A549 (cell line): ENCODE measurements at regions not wholly inside any gene's neighbourhood (a gene's known extent, or its start where the extent isn't known, plus 50 kb on each side); places are given as distances from the start of the nearest gene placed in this dataset.
"Not testable (repeated sequence)": the region's sequence is repeated elsewhere in the genome, so short reads cannot be mapped to it uniquely, and the experiment has no call there.

ENCODE experiments used
- ATAC-seq, 2 experiments: fragments of 200-7000 bp in 1 of 2; fragments of >200 bp in 1 of 2; cut with Nextera tagmentation in 1 of 2; cut with Tn5 transposase in 1 of 2; 3 replicates each; pipeline versions ENCODE4 v1.8.0 to v1.9.1; 2018 to 2020; ENCODE audit warnings: mild to moderate bottlenecking in 1 of 2, moderate library complexity in 1 of 2
- CTCF ChIA-PET: fragments of 300-600 bp; sonication (Branson Sonifier 250); formaldehyde crosslinking; extraction: SDS; loops from one replicate; lab custom pipeline; 2021; ENCODE audit warnings: antibody characterized with exemption, inconsistent platforms; lab: Yijun Ruan, JAX
- POLR2A ChIA-PET: fragments of 350-600 bp; formaldehyde crosslinking; extraction: SDS; loops from one replicate; lab custom pipeline; 2021; ENCODE audit warnings: antibody characterized with exemption, inconsistent platforms; lab: Yijun Ruan, JAX
- DNase-seq, 2 experiments: peaks; one replicate each; pipeline versions ENCODE4 v3.0.0 to v3.0.0-alpha.2; 2011 to 2016; ENCODE audit warnings: low read depth in 1 of 2, low spot score in 1 of 2
- FAIRE-seq: peaks from 2 replicates; lab custom pipeline; 2011; peaks lifted over from hg19 to GRCh38; lab: Jason Lieb, UNC
- H3K27ac ChIP-seq, 2 experiments: fragments of >200 bp; sonication (Bioruptor Twin); formaldehyde crosslinking; 3 replicates each; pipeline ENCODE4 v1.5.1; 2016 to 2017
- H3K4me1 ChIP-seq: fragments of >200 bp; sonication (Bioruptor Twin); formaldehyde crosslinking; 3 replicates; pipeline ENCODE4 v1.6.1; 2016
- H3K4me2 ChIP-seq: fragments of >200 bp; sonication (Bioruptor Twin); formaldehyde crosslinking; 3 replicates; pipeline ENCODE4 v1.6.1; 2016
- H3K4me3 ChIP-seq: fragments of >200 bp; sonication (Bioruptor Twin); formaldehyde crosslinking; 3 replicates; pipeline ENCODE4 v1.5.1; 2016
- H3K9me3 ChIP-seq: fragments of >200 bp; sonication (Bioruptor Twin); formaldehyde crosslinking; 3 replicates; pipeline ENCODE4 v1.6.1; 2016
- BHLHE40 ChIP-seq: IDR thresholded peaks from 2 replicates; pipeline ENCODE4 v1.6.1; 2012; ENCODE audit warnings: low read depth, low read length, inconsistent platforms
- CBX8 ChIP-seq: fragments of 200-600 bp; sonication (generic); IDR thresholded peaks from 2 replicates; pipeline ENCODE4 v1.6.1; 2016
- CEBPB ChIP-seq, 2 experiments: fragments of >200 bp in 1 of 2; sonication (Bioruptor Twin) in 1 of 2; formaldehyde crosslinking in 1 of 2; IDR thresholded peaks; 2 replicates each; pipeline ENCODE4 v1.6.1; 2012 to 2016
- EP300 ChIP-seq, 2 experiments: fragments of >200 bp; sonication (Bioruptor Twin); formaldehyde crosslinking; IDR thresholded peaks; 2 replicates in 1 of 2; 3 replicates in 1 of 2; pipeline ENCODE4 v1.6.1; 2016 to 2017
- ESRRA ChIP-seq: fragments of 150-350 bp; IDR thresholded peaks from 2 replicates; pipeline ENCODE4 v1.6.1; 2014; ENCODE audit warnings: mild to moderate bottlenecking, low read length, borderline replicate concordance
- FOXS1 ChIP-seq: fragments of 250-450 bp; sonication (Bioruptor Pico); IDR thresholded peaks from 2 replicates; pipeline ENCODE4 v1.5.0; 2020; ENCODE audit warnings: mild to moderate bottlenecking, moderate library complexity
- GATA3 ChIP-seq: IDR thresholded peaks from 2 replicates; pipeline ENCODE4 v1.6.1; 2012; ENCODE audit warnings: borderline replicate concordance
- HDAC2 ChIP-seq: fragments of 200-600 bp; sonication (generic); IDR thresholded peaks from 2 replicates; pipeline ENCODE4 v1.6.1; 2016
- HOXB5 ChIP-seq: fragments of 250-450 bp; sonication (Bioruptor Pico); IDR thresholded peaks from 2 replicates; pipeline ENCODE4 v1.5.0; 2020; ENCODE audit warnings: mild to moderate bottlenecking, moderate library complexity
- JUN ChIP-seq, 2 experiments: fragments of >200 bp; sonication (Bioruptor Twin); formaldehyde crosslinking; IDR thresholded peaks; 2 replicates in 1 of 2; 3 replicates in 1 of 2; pipeline ENCODE4 v1.6.1; 2016 to 2017
- KDM1A ChIP-seq: fragments of 200-600 bp; sonication (generic); IDR thresholded peaks from 2 replicates; pipeline ENCODE4 v1.6.1; 2016; ENCODE audit warnings: low read depth, mild to moderate bottlenecking
- NR3C1 ChIP-seq: fragments of >200 bp; sonication (Bioruptor Twin); formaldehyde crosslinking; IDR thresholded peaks from 3 replicates; pipeline ENCODE4 v1.6.1; 2017
- RARB ChIP-seq: fragments of 250-450 bp; sonication (Bioruptor Pico); IDR thresholded peaks from 2 replicates; pipeline ENCODE4 v1.8.0; 2021; ENCODE audit warnings: mild to moderate bottlenecking, moderate library complexity
- RCOR1 ChIP-seq: fragments of 150-350 bp; IDR thresholded peaks from 2 replicates; pipeline ENCODE4 v1.6.1; 2014; ENCODE audit warnings: antibody characterized with exemption, low read length, low read depth
- RFX5 ChIP-seq: fragments of 450-650 bp; IDR thresholded peaks from 2 replicates; pipeline ENCODE4 v1.7.1; 2014; ENCODE audit warnings: antibody characterized with exemption, mild to moderate bottlenecking, moderate library complexity
- RNF2 ChIP-seq: fragments of 200-600 bp; sonication (generic); IDR thresholded peaks from 2 replicates; pipeline ENCODE4 v1.6.1; 2016; ENCODE audit warnings: low read depth, mild to moderate bottlenecking, antibody characterized with exemption, moderate library complexity, borderline replicate concordance
- TFCP2L1 ChIP-seq: fragments of 250-450 bp; sonication (Bioruptor Pico); IDR thresholded peaks from 2 replicates; pipeline ENCODE4 v1.5.0; 2021; ENCODE audit warnings: mild to moderate bottlenecking
- TP53 ChIP-seq: fragments of 250-450 bp; sonication (Bioruptor Pico); IDR thresholded peaks from 2 replicates; pipeline ENCODE4 v1.5.0; 2021; ENCODE audit warnings: mild to moderate bottlenecking, moderate library complexity
- ZC3H11A ChIP-seq: fragments of 450-650 bp; IDR thresholded peaks from 2 replicates; pipeline ENCODE4 v1.6.1; 2014; ENCODE audit warnings: antibody characterized with exemption, mild to moderate bottlenecking
- ZFP36 ChIP-seq: fragments of 450-650 bp; IDR thresholded peaks from 2 replicates; pipeline ENCODE4 v1.6.1; 2014; ENCODE audit warnings: borderline replicate concordance; ENCODE audit not compliant: partially characterized antibody
- ZNF302 ChIP-seq: fragments of 250-450 bp; sonication (Bioruptor Pico); IDR thresholded peaks from 2 replicates; pipeline ENCODE4 v1.9.0; 2021; ENCODE audit warnings: inconsistent platforms, mild to moderate bottlenecking, moderate library complexity
- WGBS: methylation state at CpG from one replicate; pipeline ENCODE4 v1.1.6; 2017; ENCODE audit errors: missing lambda C conversion rate; 5-methylcytosine and 5-hydroxymethylcytosine counted together
- TF ChIP-seq, protein P1 (sequence below): IDR thresholded peaks from 2 replicates; pipeline ENCODE4 v1.6.1; 2012
- TF ChIP-seq, protein P2 (sequence below): fragments of >200 bp; sonication (Bioruptor Twin); formaldehyde crosslinking; IDR thresholded peaks from 3 replicates; pipeline ENCODE4 v1.6.1; 2016
- TF ChIP-seq, protein P3 (sequence below): fragments of 250-450 bp; sonication (Bioruptor Pico); IDR thresholded peaks from 2 replicates; pipeline ENCODE4 v1.5.0; 2020; ENCODE audit warnings: low read depth, mild to moderate bottlenecking, moderate library complexity

DNA sequence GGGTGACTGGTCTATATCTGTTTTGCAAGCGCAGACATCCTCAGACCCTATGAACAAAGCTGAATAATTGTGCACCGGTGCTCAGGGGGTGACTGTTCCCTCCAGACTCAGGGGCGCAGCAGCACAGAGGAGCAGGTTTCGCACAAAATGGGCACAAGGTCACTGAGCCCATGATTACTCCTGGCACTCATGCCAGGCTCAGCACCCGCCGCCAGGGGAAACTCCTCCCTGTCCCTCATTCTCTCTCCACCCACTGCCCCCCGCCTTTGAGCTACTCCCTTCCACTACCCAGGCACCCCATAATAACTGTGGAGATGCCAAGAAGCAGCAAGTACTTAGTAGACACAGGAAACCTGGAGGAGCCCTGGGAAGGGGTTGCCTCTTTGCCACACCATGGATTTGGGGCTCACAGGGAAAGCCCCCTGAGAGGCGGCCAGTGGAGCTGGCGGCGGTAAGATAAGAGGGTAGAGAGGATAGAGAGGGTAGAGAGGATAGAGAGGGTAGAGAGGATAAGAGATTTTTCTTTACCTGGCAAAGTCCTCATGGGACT is 198.8 kb downstream of the CTTN start:
- Histone ChIP-seq H3K9me3 (no peaks in the 10 kb centered on the region), H3K27ac (no peak overlapping the region), H3K4me2 (no peak overlapping the region), H3K4me3 (no peak overlapping the region), H3K4me1 (no peaks in the 10 kb centered on the region)
- CTCF ChIA-PET: no interaction called here
- WGBS: 89% methylated on average over 10 of the region's 10 CpGs
- POLR2A ChIA-PET: no interaction called here
- DNase-seq: no peak
- ATAC-seq: no peak
- TF ChIP-seq TP53 (CRISPR knock-in tag) (no peak), NR3C1 (no peak), FOXS1 (CRISPR knock-in tag) (no peak), GATA3 (no peak), BHLHE40 (no peak), KDM1A (no peak), ESRRA (no peak), RFX5 (no peak), ZC3H11A (no peak), JUN (IDR thresholded peaks at IDR 0.05) (no peak), EP300 (IDR thresholded peaks at IDR 0.05) (no peak), RCOR1 (no peak), CEBPB (IDR thresholded peaks at IDR 0.05) (no peak)
- TF ChIP-seq, protein P1, sequence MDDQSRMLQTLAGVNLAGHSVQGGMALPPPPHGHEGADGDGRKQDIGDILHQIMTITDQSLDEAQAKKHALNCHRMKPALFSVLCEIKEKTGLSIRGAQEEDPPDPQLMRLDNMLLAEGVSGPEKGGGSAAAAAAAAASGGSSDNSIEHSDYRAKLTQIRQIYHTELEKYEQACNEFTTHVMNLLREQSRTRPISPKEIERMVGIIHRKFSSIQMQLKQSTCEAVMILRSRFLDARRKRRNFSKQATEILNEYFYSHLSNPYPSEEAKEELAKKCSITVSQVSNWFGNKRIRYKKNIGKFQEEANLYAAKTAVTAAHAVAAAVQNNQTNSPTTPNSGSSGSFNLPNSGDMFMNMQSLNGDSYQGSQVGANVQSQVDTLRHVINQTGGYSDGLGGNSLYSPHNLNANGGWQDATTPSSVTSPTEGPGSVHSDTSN: no peak
- no peak for FAIRE-seq

DNA sequence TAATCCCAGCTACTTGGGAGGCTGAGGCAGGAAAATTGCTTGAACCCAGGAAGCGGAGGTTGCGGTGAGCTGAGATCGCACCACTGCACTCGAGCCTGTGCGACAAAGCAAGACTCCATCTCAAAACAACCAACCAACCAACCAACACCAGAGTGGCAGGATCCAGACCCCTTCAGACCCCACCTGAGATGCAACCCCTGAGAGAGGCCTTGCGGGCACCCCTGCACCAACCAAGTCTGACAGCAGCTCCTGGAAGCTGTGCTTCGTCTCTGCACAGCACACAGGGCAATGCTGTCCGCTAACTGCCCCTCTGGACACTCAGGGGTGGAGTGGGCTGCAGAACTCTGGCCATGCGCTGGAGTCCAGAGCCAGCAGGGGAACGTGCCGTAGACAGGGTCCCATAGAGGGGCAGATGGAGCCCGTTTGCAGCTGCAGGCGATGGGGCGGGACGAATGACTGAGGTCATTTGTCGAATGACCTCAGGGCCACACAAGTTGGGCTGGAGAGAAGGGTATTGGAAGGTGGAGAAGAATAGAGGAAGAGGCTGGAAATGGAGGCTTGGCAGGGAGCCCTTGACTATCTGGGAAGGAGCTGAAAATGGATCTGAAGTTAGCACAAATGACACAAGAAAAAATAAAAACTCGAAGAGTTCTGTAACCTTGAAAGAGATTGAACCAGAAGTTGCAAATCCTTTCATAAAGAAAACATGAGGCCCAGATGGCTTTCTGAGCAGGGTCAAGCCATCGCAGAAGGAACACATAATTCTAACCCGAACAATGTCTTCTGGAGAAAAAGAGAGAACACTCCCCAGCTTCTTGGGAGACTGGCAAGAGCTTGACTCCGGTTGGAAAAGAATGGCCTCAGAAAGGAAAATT is 199.7 kb downstream of the CTTN start:
- Histone ChIP-seq H3K4me3 (no peak overlapping the region), H3K27ac (no peak overlapping the region), H3K4me2 (no peak overlapping the region), H3K4me1 (no peaks in the 10 kb centered on the region), H3K9me3 (no peaks in the 10 kb centered on the region)
- ChIA-PET CTCF (no interaction called here), POLR2A (no interaction called here)
- ATAC-seq (no peak), DNase-seq (no peak), FAIRE-seq (no peak)
- 92% methylated on average over 20 of the region's 20 CpGs for WGBS
- TF ChIP-seq TFCP2L1 (no peak), HDAC2 (no peak), HOXB5 (CRISPR knock-in tag) (no peak), RCOR1 (no peak), CBX8 (no peak), RNF2 (no peak), ZNF302 (CRISPR knock-in tag) (no peak), RARB (CRISPR knock-in tag) (no peak), ZC3H11A (no peak), ZFP36 (no peak)
- TF ChIP-seq, protein P2, sequence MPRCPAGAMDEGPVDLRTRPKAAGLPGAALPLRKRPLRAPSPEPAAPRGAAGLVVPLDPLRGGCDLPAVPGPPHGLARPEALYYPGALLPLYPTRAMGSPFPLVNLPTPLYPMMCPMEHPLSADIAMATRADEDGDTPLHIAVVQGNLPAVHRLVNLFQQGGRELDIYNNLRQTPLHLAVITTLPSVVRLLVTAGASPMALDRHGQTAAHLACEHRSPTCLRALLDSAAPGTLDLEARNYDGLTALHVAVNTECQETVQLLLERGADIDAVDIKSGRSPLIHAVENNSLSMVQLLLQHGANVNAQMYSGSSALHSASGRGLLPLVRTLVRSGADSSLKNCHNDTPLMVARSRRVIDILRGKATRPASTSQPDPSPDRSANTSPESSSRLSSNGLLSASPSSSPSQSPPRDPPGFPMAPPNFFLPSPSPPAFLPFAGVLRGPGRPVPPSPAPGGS: no peak
- TF ChIP-seq, protein P3, sequence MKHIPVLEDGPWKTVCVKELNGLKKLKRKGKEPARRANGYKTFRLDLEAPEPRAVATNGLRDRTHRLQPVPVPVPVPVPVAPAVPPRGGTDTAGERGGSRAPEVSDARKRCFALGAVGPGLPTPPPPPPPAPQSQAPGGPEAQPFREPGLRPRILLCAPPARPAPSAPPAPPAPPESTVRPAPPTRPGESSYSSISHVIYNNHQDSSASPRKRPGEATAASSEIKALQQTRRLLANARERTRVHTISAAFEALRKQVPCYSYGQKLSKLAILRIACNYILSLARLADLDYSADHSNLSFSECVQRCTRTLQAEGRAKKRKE (CRISPR knock-in tag): no peak
- TF ChIP-seq, protein P1: no peak

DNA sequence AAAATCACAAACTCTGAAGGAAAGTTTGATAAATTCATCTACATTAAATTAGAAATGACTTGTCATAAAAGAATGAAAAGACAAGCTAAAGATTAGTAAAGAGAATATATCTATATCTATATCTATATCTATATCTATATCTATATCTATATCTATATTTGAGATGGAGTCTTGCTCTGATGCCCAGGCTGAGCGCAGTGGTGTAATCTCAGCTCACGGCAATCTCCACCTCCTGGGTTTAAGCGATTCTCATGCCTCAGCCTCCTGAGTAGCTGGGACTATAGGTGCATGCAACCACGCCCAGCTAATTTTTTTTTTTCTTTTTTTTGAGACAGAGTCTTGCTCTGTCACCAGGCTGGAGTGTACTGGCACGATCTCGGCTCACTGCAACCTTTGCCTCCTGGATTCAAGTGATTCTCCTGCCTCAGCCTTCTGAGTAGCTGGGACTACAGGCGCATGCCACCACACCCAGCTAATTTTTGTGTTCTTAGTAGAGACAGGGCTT is 202.6 kb downstream of the CTTN start:
- H3K4me3 ChIP-seq, H3K27ac ChIP-seq, ATAC-seq, POLR2A ChIA-PET, H3K9me3 ChIP-seq, DNase-seq, FAIRE-seq, H3K4me2 ChIP-seq, H3K4me1 ChIP-seq: not testable (repeated sequence)
- CTCF ChIA-PET: interaction anchor here (1.2 kb wide), 1 partner anchor 43 kb away, joined by 3 read pairs; no protein-coding TSS in a partner anchor
- 73% methylated on average over 7 of the region's 7 CpGs for WGBS
